ENCODE measurements at regions not wholly inside any gene's neighbourhood (a gene's known extent, or its start where the extent isn't known, plus 50 kb on each side); places are given as distances from the start of the nearest gene placed in this dataset.

DNA sequence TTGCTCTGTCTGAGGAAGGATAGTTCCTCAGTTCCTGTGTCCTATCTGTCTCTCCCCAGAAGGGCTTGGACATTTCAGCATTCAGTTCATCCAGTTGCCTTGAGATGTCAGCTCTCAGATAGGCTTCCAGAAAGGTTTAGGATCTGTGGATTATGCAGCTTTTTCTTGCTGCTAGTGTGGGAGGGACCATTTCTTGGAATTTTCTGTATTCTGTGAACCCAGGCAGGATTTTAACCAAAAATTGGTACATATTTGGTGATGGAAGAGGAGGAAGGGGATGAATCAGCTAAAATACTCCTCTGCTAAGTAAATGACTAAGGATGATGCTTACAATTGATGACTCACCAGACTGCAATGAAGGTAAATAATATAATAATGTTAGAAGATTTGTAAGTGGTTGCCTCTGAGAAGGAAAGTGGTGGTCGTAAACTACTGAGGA, 58.6 kb upstream of the DOCK10 start:
- Histone ChIP-seq H3K36me3 (ENCODE audit: control insufficient read depth, insufficient read depth, low read length) (no peaks in the 10 kb centered on the region), H3K4me1 (no peaks in the 10 kb centered on the region), H3K9me3 (no peaks in the 10 kb centered on the region), H3K4me3 (ENCODE audit: low read depth, low read length) (no peak overlapping the region), H3K27me3 (replicated peaks; ENCODE audit: control insufficient read depth, insufficient read depth, low read length) (no peaks in the 10 kb centered on the region)
- Mint-ChIP-seq H3K4me1 (ENCODE audit: low read depth, unreplicated experiment) (no peaks in the 10 kb centered on the region), H3K36me3 (ENCODE audit: insufficient read depth, unreplicated experiment) (no peaks in the 10 kb centered on the region), H3K4me3 (ENCODE audit: unreplicated experiment) (no peak overlapping the region), H3K9me3 (ENCODE audit: unreplicated experiment) (no peaks in the 10 kb centered on the region), H3K27ac (ENCODE audit: unreplicated experiment) (no peak overlapping the region), H3K27me3 (ENCODE audit: insufficient read depth, unreplicated experiment) (no peaks in the 10 kb centered on the region)
- BruUV-seq (replicated peaks), result no TSS peak
- TF ChIP-seq CTCF (IDR thresholded peaks at IDR 0.05; ENCODE audit: insufficient read depth in 1 of 2, low read depth in 1 of 2, low read length in 1 of 2, severe bottlenecking in 1 of 2, unreplicated experiment in 1 of 2), result no peak
- POLR2A ChIA-PET, result no interaction called here
- intact Hi-C loops (cut with micrococcal nuclease; ENCODE audit: unreplicated experiment), result no loop called here
- no peak for DNase-seq
- CTCF ChIA-PET, result no interaction called here

GRCh38 chr2:225100269-225100668, 58.0 kb upstream of the DOCK10 start:
- Histone ChIP-seq H3K36me3 (ENCODE audit: control insufficient read depth, insufficient read depth, low read length) (no peaks in the 10 kb centered on the region), H3K27me3 (replicated peaks; ENCODE audit: control insufficient read depth, insufficient read depth, low read length) (no peaks in the 10 kb centered on the region), H3K9me3 (no peaks in the 10 kb centered on the region), H3K4me1 (no peaks in the 10 kb centered on the region), H3K4me3 (ENCODE audit: low read depth, low read length) (no peak overlapping the region)
- Mint-ChIP-seq H3K9me3 (ENCODE audit: unreplicated experiment) (no peaks in the 10 kb centered on the region), H3K36me3 (ENCODE audit: insufficient read depth, unreplicated experiment) (no peaks in the 10 kb centered on the region), H3K27me3 (ENCODE audit: insufficient read depth, unreplicated experiment) (no peaks in the 10 kb centered on the region), H3K4me3 (ENCODE audit: unreplicated experiment) (no peak overlapping the region), H3K27ac (ENCODE audit: unreplicated experiment) (no peak overlapping the region), H3K4me1 (ENCODE audit: low read depth, unreplicated experiment) (no peaks in the 10 kb centered on the region)
- ChIA-PET CTCF (interaction anchor here (0.6 kb wide), 1 partner anchor 513 kb away, joined by 6 read pairs; no protein-coding TSS in a partner anchor), POLR2A (no interaction called here)
- no TSS peak for BruUV-seq (replicated peaks)
- intact Hi-C loops (cut with micrococcal nuclease; ENCODE audit: unreplicated experiment), result no loop called here
- TF ChIP-seq CTCF (IDR thresholded peaks at IDR 0.05; ENCODE audit: insufficient read depth in 1 of 2, low read depth in 1 of 2, low read length in 1 of 2, severe bottlenecking in 1 of 2, unreplicated experiment in 1 of 2), result no peak
- no peak for DNase-seq

- H3K9me3 ChIP-seq, result no peaks in the 10 kb centered on the region
- Mint-ChIP-seq H3K9me3 (ENCODE audit: unreplicated experiment) (no peaks in the 10 kb centered on the region), H3K4me1 (ENCODE audit: low read depth, unreplicated experiment) (no peaks in the 10 kb centered on the region), H3K27me3 (ENCODE audit: insufficient read depth, unreplicated experiment) (peaks cover 4% of the 10 kb centered on the region), H3K4me3 (ENCODE audit: unreplicated experiment) (no peak overlapping the region), H3K36me3 (ENCODE audit: insufficient read depth, unreplicated experiment) (no peaks in the 10 kb centered on the region), H3K27ac (ENCODE audit: unreplicated experiment) (no peak overlapping the region)
- intact Hi-C loops (cut with micrococcal nuclease; ENCODE audit: unreplicated experiment), result no loop called here
- BruUV-seq (replicated peaks), result no TSS peak
- ChIA-PET POLR2A (no interaction called here), CTCF (no interaction called here)
- H3K4me1 ChIP-seq, result no peaks in the 10 kb centered on the region
- no peak overlapping the region for H3K4me3 ChIP-seq (ENCODE audit: low read depth, low read length)
- DNase-seq, result no peak
- H3K27me3 ChIP-seq (replicated peaks; ENCODE audit: control insufficient read depth, insufficient read depth, low read length), result no peaks in the 10 kb centered on the region
- H3K36me3 ChIP-seq (ENCODE audit: control insufficient read depth, insufficient read depth, low read length), result no peaks in the 10 kb centered on the region
- TF ChIP-seq CTCF (IDR thresholded peaks at IDR 0.05; ENCODE audit: insufficient read depth in 1 of 2, low read depth in 1 of 2, low read length in 1 of 2, severe bottlenecking in 1 of 2, unreplicated experiment in 1 of 2), result no peak
Observed at GRCh38 chr2:225097035-225097434, 54.8 kb upstream of the DOCK10 start.
